OCI-LY1 (cell line): ENCODE measurements at regions not wholly inside any gene's neighbourhood (a gene's known extent, or its start where the extent isn't known, plus 50 kb on each side); places are given as distances from the start of the nearest gene placed in this dataset.

Experiments used
- H2AFZ ChIP-seq: fragments of 200-600 bp; sonication (generic), shearing (Covaris generic); 2 replicates; pipeline ENCODE4 v1.6.0; 2014; ENCODE audit warnings: antibody characterized with exemption, mild to moderate bottlenecking, low read length
- H3F3A ChIP-seq: fragments of 200-600 bp; sonication (generic), shearing (Covaris generic); 2 replicates; pipeline ENCODE4 v1.6.0; 2014; ENCODE audit warnings: mild to moderate bottlenecking, antibody characterized with exemption, low read length, moderate library complexity; ENCODE audit not compliant: insufficient read depth
- H3K27ac ChIP-seq: fragments of 200-600 bp; sonication (generic); 2 replicates; pipeline ENCODE4 v1.5.1; 2014; ENCODE audit warnings: low read length, mixed run types, mild to moderate bottlenecking, low read depth; ENCODE audit not compliant: poor library complexity, severe bottlenecking
- H3K27me3 ChIP-seq: fragments of 200-600 bp; sonication (generic); 2 replicates; pipeline ENCODE4 v1.6.0; 2014; ENCODE audit warnings: antibody characterized with exemption, mild to moderate bottlenecking, low read length, moderate library complexity; ENCODE audit not compliant: insufficient read depth
- H3K36me3 ChIP-seq: fragments of 200-600 bp; sonication (generic); 2 replicates; pipeline ENCODE4 v1.6.1; 2014; ENCODE audit warnings: mild to moderate bottlenecking, antibody characterized with exemption, low read length, moderate library complexity, mixed read lengths; ENCODE audit not compliant: insufficient read depth
- H3K4me1 ChIP-seq: fragments of 200-600 bp; sonication (generic); 2 replicates; pipeline ENCODE4 v1.5.1; 2014; ENCODE audit warnings: mild to moderate bottlenecking, low read length, moderate library complexity; ENCODE audit not compliant: insufficient read depth, severe bottlenecking
- H3K4me2 ChIP-seq: fragments of 200-600 bp; sonication (generic), shearing (Covaris generic); 2 replicates; pipeline ENCODE4 v1.6.1; 2014; ENCODE audit warnings: low read length
- H3K4me3 ChIP-seq: fragments of 200-600 bp; sonication (generic); 2 replicates; pipeline ENCODE4 v1.5.1; 2014; ENCODE audit warnings: low read length, low read depth, mild to moderate bottlenecking, mixed read lengths; ENCODE audit not compliant: poor library complexity, severe bottlenecking
- H3K79me2 ChIP-seq: fragments of 200-600 bp; shearing (Covaris generic); 2 replicates; pipeline ENCODE4 v1.6.1; 2016; ENCODE audit warnings: mixed run types, low read length, mixed read lengths; ENCODE audit not compliant: insufficient read depth
- H3K9ac ChIP-seq: fragments of 200-600 bp; sonication (generic), shearing (Covaris generic); 2 replicates; pipeline ENCODE4 v1.6.1; 2014; ENCODE audit warnings: mild to moderate bottlenecking, low read length, mixed read lengths
- H3K9me2 ChIP-seq: fragments of 200-600 bp; sonication (generic), shearing (Covaris generic); 2 replicates; pipeline ENCODE4 v1.6.1; 2014; ENCODE audit warnings: low read depth, mild to moderate bottlenecking, low read length, mixed read lengths
- H3K9me3 ChIP-seq: fragments of 200-600 bp; shearing (Covaris generic); 2 replicates; pipeline ENCODE4 v1.6.1; 2014; ENCODE audit warnings: low read length, mixed read lengths
- H4K20me1 ChIP-seq: fragments of 200-600 bp; sonication (generic), shearing (Covaris generic); 2 replicates; pipeline ENCODE4 v1.6.0; 2016; ENCODE audit warnings: mild to moderate bottlenecking, low read length; ENCODE audit not compliant: insufficient read depth
- CTCF ChIP-seq: fragments of 200-600 bp; sonication (generic), shearing (Covaris generic); IDR thresholded peaks from 2 replicates; pipeline ENCODE4 v1.5.1; 2017; ENCODE audit warnings: mild to moderate bottlenecking, antibody characterized with exemption, low read length, moderate library complexity, mixed read lengths
- EZH2 ChIP-seq: fragments of 200-600 bp; sonication (generic), shearing (Covaris generic); IDR thresholded peaks from 2 replicates; pipeline ENCODE4 v1.8.0; 2017; ENCODE audit warnings: borderline replicate concordance, mixed run types, mild to moderate bottlenecking, antibody characterized with exemption, low read length, moderate library complexity, mixed read lengths

DNA sequence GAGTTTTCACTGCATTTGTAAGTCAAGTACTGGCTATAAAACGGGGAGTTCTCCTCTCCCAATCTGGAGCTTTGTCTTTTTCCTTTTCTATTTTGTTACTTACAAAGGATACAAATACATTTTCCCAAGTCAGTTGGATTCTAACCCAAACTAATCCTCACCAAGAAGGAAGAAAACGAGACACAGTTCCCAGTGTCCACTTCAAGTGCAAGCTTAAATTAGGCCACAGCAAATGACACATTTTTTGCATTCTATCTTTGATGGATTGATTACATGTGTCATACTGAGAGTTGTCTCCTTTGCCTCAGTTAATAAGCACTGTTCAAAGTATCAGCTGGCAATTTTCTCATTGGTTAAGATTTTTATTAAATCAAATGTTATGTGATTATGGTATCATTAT is 296.7 kb upstream of the ANO5 start:
- no peak for TF ChIP-seq CTCF
- no peak for TF ChIP-seq EZH2
- Histone ChIP-seq H4K20me1 (no peaks in the 10 kb centered on the region), H3K9me2 (no peaks in the 10 kb centered on the region), H3K4me2 (no peak overlapping the region), H3K9me3 (no peaks in the 10 kb centered on the region), H3K4me3 (no peak overlapping the region), H3K36me3 (no peaks in the 10 kb centered on the region), H3K9ac (no peak overlapping the region), H3K79me2 (no peaks in the 10 kb centered on the region), H3K27me3 (no peaks in the 10 kb centered on the region), H3K27ac (no peak overlapping the region), H3F3A (no peaks in the 10 kb centered on the region), H3K4me1 (no peaks in the 10 kb centered on the region), H2AFZ (no peak overlapping the region)

- TF ChIP-seq CTCF (no peak), EZH2 (no peak)
- Histone ChIP-seq H3K4me1 (no peaks in the 10 kb centered on the region), H3K4me3 (no peak overlapping the region), H3K4me2 (no peak overlapping the region), H3K9ac (no peak overlapping the region), H3K9me3 (no peaks in the 10 kb centered on the region), H4K20me1 (no peaks in the 10 kb centered on the region), H3K27ac (no peak overlapping the region), H3K27me3 (no peaks in the 10 kb centered on the region), H3K9me2 (no peaks in the 10 kb centered on the region), H3K36me3 (no peaks in the 10 kb centered on the region), H3F3A (no peaks in the 10 kb centered on the region), H2AFZ (no peak overlapping the region), H3K79me2 (no peaks in the 10 kb centered on the region)
These were observed 295.9 kb upstream of the ANO5 start for GRCh38 chr11:21896746-21897602.

DNA sequence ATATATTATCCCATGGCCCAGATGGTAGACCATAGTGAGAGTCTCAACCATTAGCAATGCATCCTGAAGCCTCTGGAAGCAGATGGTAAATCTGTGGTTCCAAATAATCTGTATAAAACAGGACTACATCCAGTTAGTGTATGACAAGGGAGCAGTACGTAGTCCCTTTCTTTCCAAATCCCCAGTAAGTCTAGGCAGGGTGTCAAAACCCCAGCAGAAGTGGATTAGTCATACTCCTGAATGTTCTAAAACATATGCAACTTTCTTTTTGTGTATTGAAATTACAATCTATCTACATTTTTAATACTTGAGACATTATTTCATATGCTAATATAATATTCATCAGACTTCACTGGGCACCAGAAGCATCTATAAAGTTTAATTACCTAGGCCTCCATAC is 295.1 kb upstream of the ANO5 start:
- no peak overlapping the region for H3K4me2 ChIP-seq
- no peak overlapping the region for H2AFZ ChIP-seq
- no peaks in the 10 kb centered on the region for H3K9me2 ChIP-seq
- H3K9me3 ChIP-seq = no peaks in the 10 kb centered on the region
- no peaks in the 10 kb centered on the region for H3K36me3 ChIP-seq
- no peak overlapping the region for H3K9ac ChIP-seq
- no peaks in the 10 kb centered on the region for H3F3A ChIP-seq
- H3K79me2 ChIP-seq = no peaks in the 10 kb centered on the region
- H3K4me3 ChIP-seq = no peak overlapping the region
- no peaks in the 10 kb centered on the region for H3K4me1 ChIP-seq
- no peaks in the 10 kb centered on the region for H4K20me1 ChIP-seq
- TF ChIP-seq CTCF = no peak
- no peak for TF ChIP-seq EZH2
- H3K27me3 ChIP-seq = no peaks in the 10 kb centered on the region
- no peak overlapping the region for H3K27ac ChIP-seq
